Muscle of leg (tissue), 3 donors: ENCODE measurements at regions not wholly inside any gene's neighbourhood (a gene's known extent, or its start where the extent isn't known, plus 50 kb on each side); places are given as distances from the start of the nearest gene placed in this dataset.

Source experiments
- DNase-seq: peaks from one replicate; pipeline ENCODE4 v3.0.0; 2013
- H3K27ac ChIP-seq: one replicate; pipeline ENCODE4 v1.5.1; 2013; ENCODE audit warnings: mild to moderate bottlenecking, low read length, control low read depth
- H3K27me3 ChIP-seq: one replicate; pipeline ENCODE4 v1.6.1; 2013; ENCODE audit warnings: low read length; ENCODE audit not compliant: control insufficient read depth, insufficient read depth
- H3K36me3 ChIP-seq: one replicate; pipeline ENCODE4 v1.6.1; 2013; ENCODE audit warnings: low read length; ENCODE audit not compliant: control insufficient read depth, insufficient read depth
- H3K4me1 ChIP-seq: one replicate; pipeline ENCODE4 v1.6.1; 2013; ENCODE audit warnings: low read length; ENCODE audit not compliant: control insufficient read depth, insufficient read depth
- H3K4me3 ChIP-seq: one replicate; pipeline ENCODE4 v1.5.1; 2013; ENCODE audit warnings: low read length, control low read depth
- H3K9me3 ChIP-seq: replicated peaks from 2 replicates; pipeline ENCODE4 v1.6.1; 2013; ENCODE audit warnings: low read depth, low read length; ENCODE audit not compliant: control insufficient read depth
- WGBS: methylation state at CpG from one replicate; pipeline ENCODE4 v1.1.5; 2013; ENCODE audit warnings: missing lambda C conversion rate; ENCODE audit not compliant: insufficient coverage; 5-methylcytosine and 5-hydroxymethylcytosine counted together

DNA sequence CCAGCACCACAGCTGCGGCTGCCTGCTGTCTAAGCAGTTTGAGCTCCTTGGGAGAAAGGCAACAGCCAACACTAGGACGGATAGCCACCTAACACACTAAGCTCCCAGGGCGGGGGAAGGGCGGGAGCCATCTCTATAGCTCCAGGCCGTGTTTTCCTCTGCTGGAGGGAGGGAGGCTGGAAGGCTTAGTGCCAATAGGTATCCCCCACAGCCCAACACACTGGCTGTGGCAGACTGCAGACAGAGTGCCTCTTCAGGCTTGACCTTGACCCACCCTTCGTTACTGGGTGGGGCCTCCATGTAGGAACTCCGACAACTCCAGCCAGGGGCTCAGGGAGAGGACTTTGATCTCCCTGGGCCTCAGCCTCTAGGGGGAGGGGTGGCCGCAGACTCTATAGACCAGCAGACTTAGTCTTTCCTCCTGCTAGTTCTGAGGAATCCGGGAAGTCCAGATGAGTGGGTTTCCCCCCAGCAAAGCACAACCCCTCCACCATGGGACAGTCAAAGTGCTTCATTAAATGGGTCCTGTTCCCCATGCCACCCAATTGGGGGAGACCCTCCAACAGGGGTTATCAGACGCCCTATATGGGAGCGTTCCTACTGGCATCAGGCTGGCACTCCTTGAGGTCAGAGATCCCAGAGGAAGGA lies 314.4 kb upstream of the MKI67 start:
- DNase-seq, result no peak
- no peaks in the 10 kb centered on the region for H3K36me3 ChIP-seq
- H3K4me1 ChIP-seq, result no peaks in the 10 kb centered on the region
- no peak overlapping the region for H3K4me3 ChIP-seq
- no peaks in the 10 kb centered on the region for H3K27me3 ChIP-seq
- H3K9me3 ChIP-seq, result no peaks in the 10 kb centered on the region
- 73% methylated on average over 3 of the region's 11 CpGs for WGBS
- no peak overlapping the region for H3K27ac ChIP-seq

DNA sequence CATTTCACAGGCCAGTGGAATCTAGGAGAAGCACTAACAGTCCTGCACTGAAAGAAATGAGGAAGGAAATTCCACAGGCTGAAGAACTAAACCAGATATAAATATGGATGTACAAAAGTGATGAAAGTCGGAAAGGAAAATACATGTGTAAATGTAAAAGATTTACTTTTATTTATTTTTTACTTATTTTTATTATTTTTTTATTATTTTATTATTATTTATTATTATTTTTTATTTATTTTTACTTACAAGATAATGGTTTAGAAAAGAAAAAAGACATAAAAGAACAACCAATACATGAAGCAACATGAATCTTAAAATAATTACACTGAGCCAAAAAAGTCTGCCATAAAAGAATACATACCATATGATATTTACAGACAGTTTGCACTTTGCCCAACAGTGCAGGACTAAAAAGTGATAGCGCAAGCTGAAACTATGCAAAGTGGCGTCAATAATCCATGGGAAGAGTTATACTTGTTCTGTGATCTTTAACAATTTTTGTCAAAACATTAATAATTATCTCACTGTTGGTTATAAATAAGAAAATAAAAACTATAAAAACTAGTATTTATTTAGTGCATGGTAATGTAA lies 317.8 kb upstream of the MKI67 start:
- WGBS, result no CpG with 5 or more reads among the region's 3 CpGs
- DNase-seq, result no peak
- Histone ChIP-seq H3K9me3 (peaks cover 3% of the 10 kb centered on the region), H3K36me3 (no peaks in the 10 kb centered on the region), H3K4me3 (no peak overlapping the region), H3K27ac (no peak overlapping the region), H3K4me1 (no peaks in the 10 kb centered on the region), H3K27me3 (no peaks in the 10 kb centered on the region)

- H3K9me3 ChIP-seq, result peaks cover 3% of the 10 kb centered on the region
- no peaks in the 10 kb centered on the region for H3K4me1 ChIP-seq
- H3K27me3 ChIP-seq, result no peaks in the 10 kb centered on the region
- H3K36me3 ChIP-seq, result no peaks in the 10 kb centered on the region
- H3K27ac ChIP-seq, result no peak overlapping the region
- no peak for DNase-seq
- no peak overlapping the region for H3K4me3 ChIP-seq
- WGBS, result no CpG with 5 or more reads among the region's 5 CpGs
Measured at GRCh38 chr10:128448796-128449195, 322.6 kb upstream of the MKI67 start.

DNA sequence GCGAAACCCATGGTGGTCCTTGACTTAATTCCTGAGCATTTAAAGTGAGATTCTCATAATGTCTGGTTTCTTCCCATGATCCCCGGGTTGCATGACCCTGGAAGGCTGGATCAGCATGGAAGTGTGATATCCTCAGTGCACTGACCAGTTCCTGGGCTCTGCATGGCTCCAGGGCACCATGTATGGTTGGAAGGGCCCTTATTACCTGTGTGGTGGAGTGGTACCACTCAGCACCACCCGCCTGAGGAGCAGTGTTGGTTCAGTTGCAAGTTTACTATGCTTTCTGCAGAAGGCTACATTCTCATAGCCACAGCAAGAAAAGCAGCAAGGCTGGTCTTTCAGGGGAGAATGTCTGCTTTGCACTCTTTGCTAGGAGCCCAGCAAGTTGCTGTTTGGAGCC lies 325.7 kb upstream of the MKI67 start:
- Histone ChIP-seq H3K9me3 (peaks cover 3% of the 10 kb centered on the region), H3K4me1 (no peaks in the 10 kb centered on the region), H3K36me3 (no peaks in the 10 kb centered on the region), H3K27me3 (no peaks in the 10 kb centered on the region), H3K4me3 (no peak overlapping the region), H3K27ac (no peak overlapping the region)
- no peak for DNase-seq
- WGBS, result 100% methylated on average over 1 of the region's 3 CpGs

- Histone ChIP-seq H3K27me3 (no peaks in the 10 kb centered on the region), H3K27ac (no peak overlapping the region)
Measured at GRCh38 chr10:128456271-128456670, 330.0 kb upstream of the MKI67 start.

GRCh38 chr10:128457136-128457535 lies 330.9 kb upstream of the MKI67 start:
- H3K4me3 ChIP-seq, result no peak overlapping the region

More at GRCh38 chr10:128456271-128456670, 330.0 kb upstream of the MKI67 start:
- Histone ChIP-seq H3K4me1 (no peaks in the 10 kb centered on the region), H3K9me3 (peaks cover 2% of the 10 kb centered on the region), H3K4me3 (no peak overlapping the region), H3K36me3 (no peaks in the 10 kb centered on the region)
- no peak for DNase-seq
- 84% methylated on average over 6 of the region's 7 CpGs for WGBS

DNA sequence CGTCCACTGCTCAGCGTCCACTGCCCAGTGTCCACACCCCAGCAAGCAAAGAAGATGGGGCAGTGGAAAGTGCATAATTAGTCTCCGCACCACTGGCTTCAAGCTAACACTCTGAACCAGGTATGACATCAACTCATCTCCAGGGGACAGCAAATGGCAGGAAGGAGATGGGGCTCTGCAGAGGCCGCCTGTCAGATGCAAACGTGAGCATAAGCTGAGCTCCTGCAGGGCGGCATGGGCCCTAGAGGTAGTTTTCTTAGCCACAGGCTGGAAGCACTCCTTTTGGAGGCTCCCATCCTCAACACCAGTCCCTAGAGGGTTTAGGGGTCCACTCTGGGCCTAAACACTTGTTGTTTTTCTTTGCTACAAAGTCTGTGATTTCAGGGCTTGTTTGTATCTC lies 335.8 kb upstream of the MKI67 start:
- no peaks in the 10 kb centered on the region for H3K36me3 ChIP-seq
- WGBS, result 68% methylated on average over 4 of the region's 6 CpGs
- H3K4me1 ChIP-seq, result peaks cover 16% of the 10 kb centered on the region
- H3K4me3 ChIP-seq, result no peak overlapping the region
- H3K27me3 ChIP-seq, result peaks cover 2% of the 10 kb centered on the region
- no peak for DNase-seq
- H3K27ac ChIP-seq, result no peak overlapping the region
- peaks cover 4% of the 10 kb centered on the region for H3K9me3 ChIP-seq

More at GRCh38 chr10:128457136-128457535, 330.9 kb upstream of the MKI67 start:
- Histone ChIP-seq H3K9me3 (peaks cover 2% of the 10 kb centered on the region), H3K27me3 (peaks cover 2% of the 10 kb centered on the region), H3K4me1 (peaks cover 5% of the 10 kb centered on the region), H3K27ac (no peak overlapping the region), H3K36me3 (no peaks in the 10 kb centered on the region)
- DNase-seq, result no peak
- 79% methylated on average over 5 of the region's 10 CpGs for WGBS

DNA sequence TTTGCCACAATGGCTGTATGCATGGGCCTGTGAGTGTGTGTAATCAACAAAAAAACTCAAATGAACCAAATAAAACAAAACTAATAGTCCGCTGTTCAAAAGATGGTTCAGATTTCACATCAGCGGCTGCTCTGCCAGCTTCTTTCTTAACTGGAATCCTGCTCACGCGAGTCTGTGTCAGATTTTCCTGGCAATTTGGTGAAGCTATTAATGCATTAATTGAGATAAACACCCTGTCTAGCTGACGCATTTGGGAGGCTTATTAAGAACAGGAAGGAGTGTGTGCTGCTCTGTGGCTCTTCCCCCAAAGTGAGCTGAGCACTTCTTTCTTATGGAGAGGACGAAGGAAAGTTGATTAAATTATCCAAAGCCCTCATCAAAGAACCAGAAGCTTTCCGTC lies 336.6 kb upstream of the MKI67 start:
- Histone ChIP-seq H3K36me3 (no peaks in the 10 kb centered on the region), H3K9me3 (peaks cover 2% of the 10 kb centered on the region), H3K27ac (no peak overlapping the region), H3K4me3 (no peak overlapping the region), H3K27me3 (peaks cover 2% of the 10 kb centered on the region), H3K4me1 (peaks cover 16% of the 10 kb centered on the region)
- DNase-seq, result peak; percentile 54
- WGBS, result 25% methylated on average over 1 of the region's 7 CpGs

DNA sequence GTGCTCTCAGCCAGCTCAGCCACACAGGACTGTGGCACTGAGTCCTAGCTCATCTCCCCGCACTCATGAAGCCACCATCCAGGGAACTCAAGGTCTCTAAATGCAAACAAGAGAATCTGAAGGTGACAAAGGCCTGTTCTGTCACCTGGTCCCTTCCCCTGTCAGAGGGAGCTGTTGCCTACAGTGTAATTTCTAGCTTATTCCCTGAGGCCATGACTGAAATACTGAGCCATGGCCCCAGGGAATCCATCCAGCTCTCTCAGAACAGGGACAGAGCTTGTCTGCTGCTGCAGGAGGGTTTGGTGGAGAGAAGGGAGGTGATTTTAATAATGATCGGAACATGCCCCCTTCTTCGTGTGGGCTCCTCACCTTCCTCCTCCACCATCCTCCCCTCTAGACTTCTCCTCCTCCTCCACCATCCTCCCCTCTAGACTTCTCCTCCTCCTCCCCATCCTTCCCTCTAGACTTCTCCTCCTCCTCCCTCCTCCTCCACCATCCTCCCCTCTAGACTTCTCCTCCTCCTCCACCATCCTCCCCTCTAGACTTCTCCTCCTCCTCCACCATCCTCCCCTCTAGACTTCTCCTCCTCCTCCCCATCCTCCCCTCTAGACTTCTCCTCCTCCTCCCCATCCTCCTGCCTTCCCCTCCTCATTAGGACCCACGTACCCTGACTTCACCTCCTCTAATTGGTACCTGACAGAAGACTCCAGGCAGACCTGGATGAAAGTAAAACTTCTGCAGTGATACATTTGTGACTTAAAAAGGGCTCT lies 338.0 kb upstream of the MKI67 start:
- Histone ChIP-seq H3K36me3 (no peaks in the 10 kb centered on the region), H3K27me3 (peaks cover 2% of the 10 kb centered on the region), H3K4me3 (no peak overlapping the region), H3K27ac (no peak overlapping the region), H3K4me1 (peaks cover 16% of the 10 kb centered on the region), H3K9me3 (peaks cover 2% of the 10 kb centered on the region)
- DNase-seq, result peak; percentile 39
- 57% methylated on average over 1 of the region's 4 CpGs for WGBS

DNA sequence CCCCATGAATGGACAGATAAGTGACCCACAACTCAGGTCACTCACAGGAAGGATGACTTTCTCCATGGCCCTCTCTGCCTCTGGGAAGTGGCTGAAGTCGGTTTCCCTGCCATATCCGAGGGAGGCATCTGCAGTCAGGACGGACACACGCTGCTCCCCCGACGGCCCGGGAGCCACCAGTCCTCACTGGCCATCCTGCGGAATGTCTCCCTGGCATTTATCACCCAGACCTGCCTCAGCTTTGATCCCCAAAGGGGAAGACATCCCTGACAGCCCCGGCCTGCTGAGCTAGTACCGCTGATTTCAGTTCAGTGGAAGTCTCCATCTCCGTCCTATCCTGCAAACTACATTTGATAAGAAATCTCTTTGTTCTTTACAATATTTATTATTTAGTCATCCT lies 339.5 kb upstream of the MKI67 start:
- H3K36me3 ChIP-seq, result no peaks in the 10 kb centered on the region
- 84% methylated on average over 8 of the region's 11 CpGs for WGBS
- no peak overlapping the region for H3K27ac ChIP-seq
- peaks cover 2% of the 10 kb centered on the region for H3K27me3 ChIP-seq
- no peak for DNase-seq
- peaks cover 21% of the 10 kb centered on the region for H3K4me1 ChIP-seq
- H3K9me3 ChIP-seq, result peaks cover 2% of the 10 kb centered on the region
- H3K4me3 ChIP-seq, result no peak overlapping the region
